GM18502 (cell line): ENCODE measurements at regions not wholly inside any gene's neighbourhood (a gene's known extent, or its start where the extent isn't known, plus 50 kb on each side); places are given as distances from the start of the nearest gene placed in this dataset.

Experiments
- ATAC-seq: cut with Tn5 transposase; IDR thresholded peaks from one replicate; pipeline ENCODE4 v1.9.1; 2021; ENCODE audit warnings: mild to moderate bottlenecking; ENCODE audit not compliant: unreplicated experiment, poor library complexity

- ATAC-seq = no peak
These were observed 167.0 kb upstream of the TCERG1L start for GRCh38 chr10:131478377-131478989.

GRCh38 chr10:131480066-131480465 is 168.5 kb upstream of the TCERG1L start:
- no peak for ATAC-seq

- ATAC-seq = no peak
These were observed 169.3 kb upstream of the TCERG1L start for GRCh38 chr10:131480861-131481260.

- ATAC-seq = no peak
These were observed 174.2 kb upstream of the TCERG1L start for GRCh38 chr10:131485732-131486131.

- ATAC-seq = no peak
These were observed 176.3 kb upstream of the TCERG1L start for GRCh38 chr10:131487822-131488221.

GRCh38 chr10:131490991-131491594 is 179.6 kb upstream of the TCERG1L start:
- no peak for ATAC-seq

- ATAC-seq = no peak
These were observed 180.8 kb upstream of the TCERG1L start for GRCh38 chr10:131492211-131492857.

- ATAC-seq = no peak
These were observed 181.9 kb upstream of the TCERG1L start for GRCh38 chr10:131493432-131493831.

GRCh38 chr10:131494451-131494850 is 182.9 kb upstream of the TCERG1L start:
- no peak for ATAC-seq

GRCh38 chr10:131495224-131495623 is 183.7 kb upstream of the TCERG1L start:
- ATAC-seq = no peak

- ATAC-seq = no peak
These were observed 184.4 kb upstream of the TCERG1L start for GRCh38 chr10:131495892-131496291.

GRCh38 chr10:131496351-131497052 is 185.0 kb upstream of the TCERG1L start:
- ATAC-seq = no peak

- no peak for ATAC-seq
These were observed 188.0 kb upstream of the TCERG1L start for GRCh38 chr10:131499566-131499965.

- no peak for ATAC-seq
These were observed 188.7 kb upstream of the TCERG1L start for GRCh38 chr10:131500181-131500580.

- ATAC-seq = no peak
These were observed 189.4 kb upstream of the TCERG1L start for GRCh38 chr10:131500892-131501291.

GRCh38 chr10:131503992-131504391 is 192.5 kb upstream of the TCERG1L start:
- no peak for ATAC-seq

GRCh38 chr10:131511391-131511790 is 199.9 kb upstream of the TCERG1L start:
- no peak for ATAC-seq

GRCh38 chr10:131512852-131513251 is 201.3 kb upstream of the TCERG1L start:
- ATAC-seq = no peak

GRCh38 chr10:131513445-131513844 is 201.9 kb upstream of the TCERG1L start:
- no peak for ATAC-seq

- no peak for ATAC-seq
These were observed 202.4 kb upstream of the TCERG1L start for GRCh38 chr10:131513901-131514300.

- ATAC-seq = no peak
These were observed 202.9 kb upstream of the TCERG1L start for GRCh38 chr10:131514454-131514853.
